SK-N-MC (cell line): ENCODE measurements at regions not wholly inside any gene's neighbourhood (a gene's known extent, or its start where the extent isn't known, plus 50 kb on each side); places are given as distances from the start of the nearest gene placed in this dataset.

ENCODE experiments used
- DNase-seq: peaks from one replicate; pipeline ENCODE4 v3.0.0-alpha.2; 2011; ENCODE audit warnings: low read depth, low spot score
- H3K27ac ChIP-seq: fragments of 200-600 bp; sonication (generic); 2 replicates; pipeline ENCODE4 v1.5.1; 2016; ENCODE audit warnings: mixed run types
- H3K36me3 ChIP-seq: fragments of 200-600 bp; sonication (generic); 2 replicates; pipeline ENCODE4 v1.6.1; 2017; ENCODE audit warnings: antibody characterized with exemption, low read length, mixed read lengths; ENCODE audit not compliant: insufficient read depth
- H3K4me3 ChIP-seq: fragments of 200-600 bp; sonication (generic); 2 replicates; pipeline ENCODE4 v1.5.1; 2016
- H3K9ac ChIP-seq: fragments of 200-600 bp; sonication (generic); 2 replicates; pipeline ENCODE4 v1.8.0; 2017; ENCODE audit warnings: mixed run types, mixed read lengths; ENCODE audit not compliant: insufficient read length
- H3K9me3 ChIP-seq: fragments of 200-600 bp; sonication (generic); 2 replicates; pipeline ENCODE4 v1.6.1; 2017; ENCODE audit warnings: low read depth, mild to moderate bottlenecking, antibody characterized with exemption, low read length, moderate library complexity, mixed read lengths
- EZH2 ChIP-seq: fragments of 200-600 bp; sonication (generic); IDR thresholded peaks from one replicate; pipeline ENCODE4 v1.6.1; 2017; ENCODE audit warnings: antibody characterized with exemption
- FOXP2 ChIP-seq: optimal IDR thresholded peaks from 2 replicates; pipeline ENCODE3; 2011; ENCODE audit warnings: mild to moderate bottlenecking, moderate library complexity; ENCODE audit not compliant: insufficient read depth; ENCODE audit errors: extremely low read length, control extremely low read depth
- POLR2AphosphoS5 ChIP-seq: IDR thresholded peaks from 2 replicates; pipeline ENCODE4 v1.6.1; 2012; ENCODE audit warnings: mild to moderate bottlenecking, low read depth, low read length, borderline replicate concordance

DNA sequence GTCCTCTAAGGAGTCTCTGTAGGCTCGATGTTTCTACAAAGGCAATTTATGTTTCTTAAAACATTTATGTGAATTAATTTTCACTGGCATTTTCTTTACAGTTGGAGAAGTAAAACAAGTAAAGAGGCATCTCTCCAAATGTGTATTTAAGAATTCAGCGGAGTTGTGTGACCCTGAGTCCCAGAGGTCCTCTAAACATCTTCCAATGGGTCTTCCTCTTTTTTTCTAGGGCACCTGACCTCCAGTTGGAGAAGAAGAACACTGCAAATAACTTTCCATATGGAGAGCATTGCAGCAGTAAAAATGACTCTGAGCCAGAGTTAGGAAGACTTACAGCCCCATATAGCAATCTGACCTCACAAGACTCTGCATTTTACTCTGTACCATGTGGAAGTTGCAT, 480.5 kb upstream of the RAG2 start:
- Histone ChIP-seq H3K4me3 (no peak overlapping the region), H3K9me3 (no peaks in the 10 kb centered on the region), H3K27ac (no peak overlapping the region), H3K9ac (no peak overlapping the region), H3K36me3 (no peaks in the 10 kb centered on the region)
- TF ChIP-seq EZH2 (no peak), POLR2AphosphoS5 (no peak), FOXP2 (no peak)
- DNase-seq = no peak

DNA sequence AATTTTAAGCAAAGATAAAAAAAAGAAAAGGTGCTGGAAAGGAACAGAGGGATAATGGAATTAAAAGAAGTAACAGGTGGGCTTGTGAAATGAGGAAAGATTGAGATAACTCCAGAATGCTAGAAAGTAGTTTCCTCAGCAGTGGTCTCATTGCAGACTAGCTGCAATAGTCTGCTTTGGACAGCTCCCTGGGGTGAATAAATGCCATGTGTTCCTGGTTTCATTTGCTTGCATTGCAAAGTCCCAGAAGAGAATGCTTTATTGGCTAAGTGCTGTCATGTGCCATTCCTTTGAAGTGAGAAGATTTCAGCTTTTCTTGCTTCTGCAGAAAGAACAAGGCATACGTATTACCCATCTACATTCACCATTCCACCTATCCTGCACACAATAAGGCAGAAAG, 478.8 kb upstream of the RAG2 start:
- Histone ChIP-seq H3K36me3 (no peaks in the 10 kb centered on the region), H3K9me3 (no peaks in the 10 kb centered on the region), H3K27ac (no peak overlapping the region), H3K4me3 (no peak overlapping the region), H3K9ac (no peak overlapping the region)
- DNase-seq = no peak
- TF ChIP-seq POLR2AphosphoS5 (no peak), EZH2 (no peak), FOXP2 (no peak)

DNA sequence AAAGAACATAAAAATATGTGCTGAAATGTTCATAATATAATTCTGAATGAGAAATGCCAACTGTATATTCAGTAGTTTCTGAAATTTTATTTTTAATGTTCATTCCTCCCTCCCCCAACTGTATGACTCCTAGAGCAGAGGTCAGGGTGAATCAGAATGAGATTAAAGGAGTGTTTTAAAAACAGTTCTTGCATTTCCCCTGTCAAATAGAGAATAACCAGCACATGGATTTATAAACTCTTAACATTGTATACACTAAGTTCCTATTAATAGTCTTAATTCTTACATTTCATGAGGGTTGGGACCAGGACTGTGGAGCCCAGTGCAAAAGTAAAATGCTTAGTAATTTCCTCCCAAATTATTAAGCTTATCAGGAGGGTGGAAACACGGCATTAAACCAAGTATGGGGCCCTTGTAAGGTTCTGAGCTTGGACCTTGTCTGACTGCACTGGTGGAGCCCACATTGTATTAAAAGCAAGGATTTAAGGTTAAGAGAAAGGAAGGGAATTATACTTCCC, 474.6 kb upstream of the RAG2 start:
- Histone ChIP-seq H3K9ac (peak overlapping the region; percentile 26), H3K9me3 (no peaks in the 10 kb centered on the region), H3K36me3 (no peaks in the 10 kb centered on the region), H3K4me3 (peak overlapping the region; percentile 53), H3K27ac (peak overlapping the region; percentile 79; the same call in 1 of the 2 replicates)
- no peak for TF ChIP-seq POLR2AphosphoS5
- no peak for TF ChIP-seq FOXP2
- no peak for TF ChIP-seq EZH2
- peak; percentile 55 for DNase-seq

DNA sequence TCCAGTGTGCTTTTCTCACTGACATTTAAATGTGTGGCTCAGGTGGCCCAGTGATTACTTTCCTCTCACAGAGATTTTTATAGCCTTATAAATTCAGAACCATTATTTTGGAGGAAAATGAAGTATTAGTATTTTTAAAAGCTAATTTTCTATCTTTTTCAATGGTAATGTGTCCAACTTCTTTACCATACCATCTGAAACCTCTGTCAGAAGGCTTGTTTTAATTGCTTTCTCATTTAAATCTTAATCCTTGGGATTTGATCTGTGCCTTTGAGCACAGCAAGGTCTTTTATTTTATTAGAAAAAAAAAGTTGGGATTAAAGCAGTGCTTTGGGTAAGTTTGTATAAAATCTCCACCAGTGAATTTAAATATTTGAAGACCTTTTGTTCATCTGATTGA, 452.3 kb upstream of the RAG2 start:
- Histone ChIP-seq H3K9ac (no peak overlapping the region), H3K36me3 (no peaks in the 10 kb centered on the region), H3K4me3 (no peak overlapping the region), H3K9me3 (no peaks in the 10 kb centered on the region), H3K27ac (no peak overlapping the region)
- no peak for DNase-seq
- no peak for TF ChIP-seq EZH2
- no peak for TF ChIP-seq POLR2AphosphoS5
- TF ChIP-seq FOXP2 = no peak

DNA sequence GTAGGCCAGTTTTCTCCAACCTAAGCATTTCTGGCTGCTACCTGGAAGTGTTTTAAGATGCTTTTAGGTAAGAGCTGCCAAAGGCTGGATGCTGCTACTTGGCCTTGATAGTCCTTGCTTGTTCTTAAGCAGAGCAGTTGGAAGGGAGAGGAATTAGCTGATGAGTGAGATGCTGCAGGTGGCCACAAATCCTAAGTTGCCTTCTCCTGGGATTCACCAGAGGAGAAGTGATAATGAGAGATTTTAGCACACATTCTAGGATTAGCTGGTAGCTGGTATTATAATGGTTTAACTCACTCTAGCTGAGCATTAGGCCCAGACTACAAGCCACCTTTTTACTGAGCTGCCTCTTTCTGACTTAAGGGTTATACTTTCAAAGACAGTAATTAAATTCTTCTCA, 442.9 kb upstream of the RAG2 start:
- TF ChIP-seq POLR2AphosphoS5 = no peak
- no peak for TF ChIP-seq FOXP2
- no peak for TF ChIP-seq EZH2
- H3K9ac ChIP-seq = no peak overlapping the region
- no peak for DNase-seq
- no peak overlapping the region for H3K27ac ChIP-seq
- H3K9me3 ChIP-seq = no peaks in the 10 kb centered on the region
- no peak overlapping the region for H3K4me3 ChIP-seq
- H3K36me3 ChIP-seq = no peaks in the 10 kb centered on the region

DNA sequence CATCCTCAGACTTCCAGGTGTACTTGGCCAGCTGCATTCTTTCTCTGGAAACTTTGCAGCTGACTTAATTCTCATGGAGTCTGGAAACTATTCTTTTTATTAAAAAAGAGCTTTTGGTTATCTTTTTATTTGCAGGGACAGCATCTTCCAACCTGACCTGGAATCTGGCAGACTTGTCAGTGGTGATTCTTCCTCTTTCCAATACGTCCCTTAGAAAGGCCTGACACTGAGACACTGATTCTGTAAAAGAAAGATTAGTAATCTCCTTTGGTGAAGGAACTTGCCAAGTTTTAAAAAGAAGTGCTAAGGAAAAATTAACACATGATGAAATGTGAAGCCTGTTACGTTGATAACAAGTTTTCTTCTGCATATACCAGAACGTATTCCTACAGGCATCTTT, 440.9 kb upstream of the RAG2 start:
- H3K9ac ChIP-seq = no peak overlapping the region
- H3K9me3 ChIP-seq = no peaks in the 10 kb centered on the region
- TF ChIP-seq POLR2AphosphoS5 = no peak
- no peak for TF ChIP-seq EZH2
- no peak for TF ChIP-seq FOXP2
- no peak overlapping the region for H3K27ac ChIP-seq
- no peak overlapping the region for H3K4me3 ChIP-seq
- no peaks in the 10 kb centered on the region for H3K36me3 ChIP-seq
- no peak for DNase-seq

DNA sequence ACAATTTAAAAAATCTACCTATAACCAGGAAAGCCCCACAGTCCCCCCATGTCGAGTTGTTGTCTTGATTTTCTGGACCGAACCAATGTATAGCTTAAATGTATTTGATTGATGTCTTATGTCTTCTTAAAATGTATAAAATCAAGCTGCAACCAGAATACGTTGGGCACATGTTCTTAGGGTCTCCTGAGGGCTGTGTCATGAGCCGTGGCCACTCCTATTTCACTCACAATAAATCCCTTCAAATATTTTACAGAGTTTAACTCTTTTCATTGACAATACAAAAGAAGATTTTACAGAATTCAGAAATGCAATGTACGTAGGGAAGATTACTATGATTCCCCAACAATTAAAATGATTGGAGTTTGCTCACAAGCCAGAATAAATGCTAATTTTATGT, 428.7 kb upstream of the RAG2 start:
- Histone ChIP-seq H3K36me3 (no peaks in the 10 kb centered on the region), H3K27ac (no peak overlapping the region), H3K9me3 (no peaks in the 10 kb centered on the region), H3K9ac (no peak overlapping the region), H3K4me3 (no peak overlapping the region)
- DNase-seq = no peak
- TF ChIP-seq FOXP2 = no peak
- no peak for TF ChIP-seq POLR2AphosphoS5
- no peak for TF ChIP-seq EZH2

DNA sequence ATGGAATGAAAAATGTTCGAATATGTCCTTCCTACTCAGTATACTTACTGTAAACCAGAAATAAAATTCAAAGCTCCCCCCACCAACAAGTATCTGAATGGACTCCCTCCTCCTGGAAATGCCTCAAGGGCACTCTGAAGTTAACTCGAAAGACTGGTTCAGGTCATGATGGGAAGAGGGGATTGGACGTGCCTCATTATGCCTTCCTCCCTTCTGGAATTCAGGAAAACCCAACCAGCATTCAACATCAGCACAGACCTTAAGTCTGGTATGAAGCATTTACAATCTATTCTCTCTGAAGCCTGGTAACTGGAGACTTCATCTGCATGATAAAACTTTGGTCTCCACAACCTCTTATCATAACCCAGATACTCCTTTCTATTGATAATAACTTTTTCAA, 428.3 kb upstream of the RAG2 start:
- no peak for DNase-seq
- H3K4me3 ChIP-seq = no peak overlapping the region
- TF ChIP-seq POLR2AphosphoS5 (no peak), EZH2 (no peak), FOXP2 (no peak)
- H3K9ac ChIP-seq = no peak overlapping the region
- no peaks in the 10 kb centered on the region for H3K9me3 ChIP-seq
- no peak overlapping the region for H3K27ac ChIP-seq
- no peaks in the 10 kb centered on the region for H3K36me3 ChIP-seq

DNA sequence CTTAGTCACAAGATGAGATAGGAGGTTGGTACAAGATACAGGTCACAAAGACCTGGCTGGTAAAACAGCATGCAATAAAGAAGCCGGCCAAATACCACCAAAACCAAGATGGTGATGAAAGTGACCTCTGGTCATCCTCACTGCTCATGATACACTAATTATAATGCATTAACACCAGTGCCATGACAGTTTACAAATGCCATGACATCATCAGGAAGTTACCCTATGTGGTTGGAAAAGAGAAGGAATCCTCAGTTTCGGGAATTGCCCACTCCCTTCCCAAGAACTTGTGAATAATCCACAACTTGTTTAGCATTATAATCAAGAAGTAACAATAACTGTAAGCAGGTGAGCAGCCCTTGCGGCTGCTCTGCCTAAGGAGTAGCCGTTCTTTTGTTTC, 408.5 kb upstream of the RAG2 start:
- no peak for TF ChIP-seq FOXP2
- no peak for TF ChIP-seq POLR2AphosphoS5
- no peak for TF ChIP-seq EZH2
- H3K4me3 ChIP-seq = no peak overlapping the region
- no peak overlapping the region for H3K9ac ChIP-seq
- DNase-seq = no peak
- H3K27ac ChIP-seq = no peak overlapping the region
- H3K36me3 ChIP-seq = no peaks in the 10 kb centered on the region
- peaks cover 3% of the 10 kb centered on the region; the same call in 1 of the 2 replicates for H3K9me3 ChIP-seq

DNA sequence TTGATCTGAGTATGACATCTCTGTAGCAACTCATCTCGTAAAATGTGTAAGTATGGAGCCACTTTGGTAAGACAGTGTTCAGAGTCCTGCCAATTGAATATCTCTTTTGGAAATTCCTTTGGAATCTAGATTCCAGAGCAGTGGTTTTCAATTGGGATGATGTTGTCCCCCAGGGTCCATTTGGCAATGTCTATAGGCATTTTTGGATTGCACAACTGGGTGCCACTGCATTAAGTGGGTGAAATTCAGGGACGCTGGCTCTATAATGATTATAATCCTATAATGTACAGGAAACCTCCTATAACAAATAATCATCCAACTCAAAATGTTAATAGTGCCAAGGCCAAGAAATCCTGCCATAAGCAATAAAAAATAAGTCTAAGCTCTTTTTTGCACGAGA, 404.8 kb upstream of the RAG2 start:
- Histone ChIP-seq H3K9me3 (peaks cover 3% of the 10 kb centered on the region; the same call in 1 of the 2 replicates), H3K36me3 (no peaks in the 10 kb centered on the region), H3K27ac (peak overlapping the region; percentile 93), H3K4me3 (peak overlapping the region; percentile 4), H3K9ac (no peak overlapping the region)
- TF ChIP-seq FOXP2 (no peak), POLR2AphosphoS5 (peak; percentile 36; the same call in 1 of the 2 replicates)
- peak; percentile 81 for DNase-seq
